AG04449 (cell line): ENCODE measurements at regions not wholly inside any gene's neighbourhood (a gene's known extent, or its start where the extent isn't known, plus 50 kb on each side); places are given as distances from the start of the nearest gene placed in this dataset.

Source experiments
- CTCF ChIA-PET: fragments of 350-600 bp; formaldehyde crosslinking; extraction: SDS; loops from one replicate; lab custom pipeline; 2021; ENCODE audit warnings: antibody characterized with exemption; lab: Yijun Ruan, JAX
- POLR2A ChIA-PET: fragments of 400-600, 350-600 bp; formaldehyde crosslinking; extraction: SDS; loops from one replicate; lab custom pipeline; 2020; ENCODE audit warnings: antibody characterized with exemption, inconsistent platforms; lab: Yijun Ruan, JAX
- DNase-seq: peaks from one replicate; pipeline ENCODE4 v3.0.0-alpha.2; 2010; ENCODE audit warnings: low read depth, low spot score
- H3K4me3 ChIP-seq: 2 replicates; pipeline ENCODE4 v1.5.1; 2011; ENCODE audit warnings: low read depth, mild to moderate bottlenecking, control low read depth, low read length
- TF ChIP-seq, protein P1 (sequence below): IDR thresholded peaks from one replicate; pipeline ENCODE4 v1.5.1; 2011; ENCODE audit warnings: mild to moderate bottlenecking, moderate library complexity, low read length, control low read depth, inconsistent platforms; ENCODE audit not compliant: insufficient read depth; ENCODE audit errors: missing control alignments

DNA sequence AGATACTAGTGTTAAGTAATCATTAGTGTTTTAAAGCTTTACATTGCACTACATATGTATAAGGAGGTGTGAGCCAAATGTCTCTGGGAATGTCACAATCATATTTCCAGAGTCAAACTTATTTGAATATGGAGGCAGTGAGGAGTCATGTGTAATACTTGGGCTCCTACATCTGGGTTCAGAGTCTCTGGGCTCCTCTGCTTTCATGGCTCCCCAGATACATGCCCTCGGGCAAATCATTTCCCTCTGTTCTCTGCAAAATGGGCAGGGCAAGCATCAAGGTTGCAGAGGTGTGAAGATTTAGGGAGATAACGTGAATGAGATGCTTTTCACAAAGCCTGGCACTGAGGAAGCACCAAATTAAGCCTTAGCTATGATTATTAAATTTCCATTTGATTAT is 138.3 kb upstream of the SGK1 start:
- ChIA-PET CTCF (interaction anchor here (1.0 to 1.3 kb wide), 3 partner anchors 10 to 278 kb away, joined by 3 read pairs; no protein-coding TSS in a partner anchor), POLR2A (no interaction called here)
- no peak for DNase-seq
- H3K4me3 ChIP-seq: no peak overlapping the region
- TF ChIP-seq, protein P1, sequence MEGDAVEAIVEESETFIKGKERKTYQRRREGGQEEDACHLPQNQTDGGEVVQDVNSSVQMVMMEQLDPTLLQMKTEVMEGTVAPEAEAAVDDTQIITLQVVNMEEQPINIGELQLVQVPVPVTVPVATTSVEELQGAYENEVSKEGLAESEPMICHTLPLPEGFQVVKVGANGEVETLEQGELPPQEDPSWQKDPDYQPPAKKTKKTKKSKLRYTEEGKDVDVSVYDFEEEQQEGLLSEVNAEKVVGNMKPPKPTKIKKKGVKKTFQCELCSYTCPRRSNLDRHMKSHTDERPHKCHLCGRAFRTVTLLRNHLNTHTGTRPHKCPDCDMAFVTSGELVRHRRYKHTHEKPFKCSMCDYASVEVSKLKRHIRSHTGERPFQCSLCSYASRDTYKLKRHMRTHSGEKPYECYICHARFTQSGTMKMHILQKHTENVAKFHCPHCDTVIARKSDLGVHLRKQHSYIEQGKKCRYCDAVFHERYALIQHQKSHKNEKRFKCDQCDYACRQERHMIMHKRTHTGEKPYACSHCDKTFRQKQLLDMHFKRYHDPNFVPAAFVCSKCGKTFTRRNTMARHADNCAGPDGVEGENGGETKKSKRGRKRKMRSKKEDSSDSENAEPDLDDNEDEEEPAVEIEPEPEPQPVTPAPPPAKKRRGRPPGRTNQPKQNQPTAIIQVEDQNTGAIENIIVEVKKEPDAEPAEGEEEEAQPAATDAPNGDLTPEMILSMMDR: no peak

DNA sequence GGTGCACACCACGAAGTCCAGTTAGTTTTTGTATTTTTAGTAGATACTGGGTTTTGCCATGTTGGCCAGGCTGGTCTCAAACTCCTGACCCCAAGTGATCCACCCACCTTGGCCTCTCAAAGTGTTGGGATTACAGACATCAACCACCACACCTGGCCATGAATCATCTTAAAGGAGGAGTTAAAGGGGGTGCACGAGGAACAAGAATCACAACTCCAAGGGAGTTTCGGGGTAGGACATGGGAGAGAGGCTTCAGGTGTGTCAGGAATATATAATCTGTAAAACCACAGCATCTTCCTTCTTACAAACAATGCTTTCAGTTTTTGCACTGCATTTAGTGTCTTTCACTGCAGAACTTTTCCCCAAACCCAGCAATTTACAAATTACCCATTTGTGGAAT is 137.4 kb upstream of the SGK1 start:
- POLR2A ChIA-PET: no interaction called here
- TF ChIP-seq, protein P1: no peak
- no peak overlapping the region for H3K4me3 ChIP-seq
- DNase-seq: no peak
- CTCF ChIA-PET: interaction anchor here (1.3 kb wide), 1 partner anchor 277 kb away, joined by 3 read pairs; no protein-coding TSS in a partner anchor

DNA sequence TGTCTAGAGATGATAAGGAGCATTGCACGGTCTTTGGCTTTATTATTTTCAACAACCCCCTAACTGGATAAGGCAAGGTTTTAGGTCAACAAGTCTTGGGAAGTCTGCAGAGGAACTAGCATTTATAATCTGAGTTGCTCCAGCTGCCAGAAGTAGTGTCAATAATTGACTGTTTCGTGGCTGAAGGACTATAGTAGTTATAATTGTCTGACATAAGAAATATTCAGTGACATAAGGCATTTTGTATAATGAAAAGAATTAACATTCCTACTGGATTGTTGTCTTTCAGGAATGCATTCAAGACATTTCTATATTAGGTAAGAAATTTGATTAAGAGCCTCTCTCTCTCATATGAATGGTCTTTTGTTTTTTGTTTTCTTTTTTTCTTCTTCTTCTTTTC is 136.9 kb upstream of the SGK1 start:
- no peak overlapping the region for H3K4me3 ChIP-seq
- CTCF ChIA-PET: no interaction called here
- no peak for DNase-seq
- POLR2A ChIA-PET: no interaction called here
- TF ChIP-seq, protein P1: no peak

DNA sequence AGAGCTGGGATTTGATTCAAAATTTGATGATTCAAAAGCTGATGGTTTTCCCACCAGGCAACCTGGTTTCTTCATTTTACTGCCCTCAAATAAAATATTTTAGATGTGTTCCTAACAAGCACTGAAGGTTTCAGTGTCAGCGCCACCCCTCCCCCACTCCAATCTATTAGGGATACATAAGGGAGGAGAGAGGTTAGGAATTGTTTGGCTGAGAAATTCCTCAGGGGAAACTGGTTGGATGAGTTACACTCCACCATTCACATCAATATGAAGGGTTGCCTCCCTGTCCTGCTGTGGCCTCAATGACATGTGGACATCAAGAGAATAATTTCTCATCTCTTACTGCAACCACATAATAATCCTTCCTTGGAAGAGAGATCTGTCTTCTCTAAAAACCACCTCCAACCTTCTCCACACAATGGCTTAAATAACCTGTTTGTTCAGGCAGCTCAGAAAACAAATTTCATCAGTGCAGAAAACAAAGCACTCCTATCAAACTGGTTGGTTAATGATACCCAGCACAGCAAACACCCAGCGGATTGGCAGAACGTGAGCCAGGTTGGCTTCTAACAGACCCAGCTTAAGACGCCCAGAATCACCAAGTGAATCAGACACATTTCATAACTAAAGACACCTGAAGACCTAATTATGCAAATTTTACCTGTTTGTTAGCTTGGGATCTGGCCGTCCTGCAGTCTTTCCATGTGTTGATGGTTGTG is 136.0 kb upstream of the SGK1 start:
- H3K4me3 ChIP-seq: no peak overlapping the region
- no peak for DNase-seq
- TF ChIP-seq, protein P1: no peak
- ChIA-PET POLR2A (no interaction called here), CTCF (interaction anchor here (1.4 kb wide), 1 partner anchor 11 kb away, joined by 3 read pairs; no protein-coding TSS in a partner anchor)

DNA sequence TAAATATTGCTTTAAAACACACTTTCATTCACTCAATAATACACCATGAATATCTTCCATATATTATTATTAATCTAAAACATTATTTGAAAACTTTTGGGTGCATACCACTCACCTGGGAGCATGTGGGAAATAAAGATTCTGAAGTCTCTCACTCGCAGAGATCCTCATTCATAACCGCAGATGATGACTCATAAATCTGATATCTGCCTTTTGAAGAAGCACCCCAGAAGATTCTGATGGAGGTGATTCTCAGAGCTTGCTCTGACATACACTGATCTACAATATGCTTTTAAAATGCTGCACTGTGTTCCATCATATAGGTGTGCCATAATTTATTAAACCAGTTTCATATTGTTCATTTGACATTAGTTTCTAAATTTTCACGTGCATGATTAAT is 135.0 kb upstream of the SGK1 start:
- DNase-seq: no peak
- H3K4me3 ChIP-seq: no peak overlapping the region
- POLR2A ChIA-PET: no interaction called here
- TF ChIP-seq, protein P1: no peak
- CTCF ChIA-PET: interaction anchor here (0.9 to 1.4 kb wide), 4 partner anchors 12 to 275 kb away, joined by 3 read pairs; no protein-coding TSS in a partner anchor

DNA sequence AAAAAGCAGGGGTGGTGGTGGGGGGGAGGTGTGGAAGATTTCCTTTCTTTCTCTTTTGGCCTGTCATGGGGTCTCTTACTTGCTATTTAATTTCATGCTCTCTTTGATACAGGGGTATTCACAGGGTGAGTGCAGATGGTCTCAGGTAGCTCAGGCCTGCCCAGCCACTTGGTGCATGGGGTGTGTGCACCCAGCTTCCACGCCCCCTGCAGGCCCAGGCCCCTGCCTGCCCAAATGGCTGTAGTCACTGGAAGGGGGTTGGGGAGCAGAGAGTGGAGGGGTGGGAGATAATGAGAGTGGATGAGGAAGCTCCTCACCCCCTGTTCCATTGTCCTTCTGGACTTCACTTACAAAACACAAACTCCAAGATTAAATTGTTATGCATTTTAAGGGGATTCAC is 133.6 kb upstream of the SGK1 start:
- H3K4me3 ChIP-seq: no peak overlapping the region
- TF ChIP-seq, protein P1: no peak
- ChIA-PET POLR2A (no interaction called here), CTCF (interaction anchor here (1.3 to 1.7 kb wide), 3 partner anchors 189 to 274 kb away, joined by 3 to 6 read pairs (median 3); no protein-coding TSS in a partner anchor)
- no peak for DNase-seq
